Gastrocnemius medialis (tissue), 4 donors: ENCODE measurements at regions not wholly inside any gene's neighbourhood (a gene's known extent, or its start where the extent isn't known, plus 50 kb on each side); places are given as distances from the start of the nearest gene placed in this dataset.
"Not testable (repeated sequence)": the region's sequence is repeated elsewhere in the genome, so short reads cannot be mapped to it uniquely, and the experiment has no call there.

ENCODE experiments used
- ATAC-seq, 2 donors: fragments of 150-250 bp; one replicate each; pipeline ENCODE4 v1.9.1; 2016
- DNase-seq, 2 donors: peaks; one replicate each; pipeline ENCODE4 v3.0.0-alpha.2; 2019
- H3K27ac ChIP-seq, 4 donors: fragments of 200-600 bp; sonication (generic); 1 replicate in 1 of 4; 2 replicates in 3 of 4; pipeline ENCODE4 v1.5.1; 2016 to 2018; ENCODE audit warnings: mild to moderate bottlenecking in 2 of 4, moderate library complexity in 1 of 4
- H3K27me3 ChIP-seq, 3 donors: fragments of 200-600 bp; sonication (generic) in 2 of 3; 1 replicate in 1 of 3; 2 replicates in 2 of 3; pipeline versions ENCODE4 v1.5.1 to v1.6.0; 2016 to 2019; ENCODE audit warnings: mild to moderate bottlenecking in 1 of 3, moderate library complexity in 1 of 3
- H3K36me3 ChIP-seq, 2 donors: fragments of 200-600 bp; sonication (generic) in 1 of 2; one replicate each; pipeline ENCODE4 v1.5.1; 2017 to 2018
- H3K4me1 ChIP-seq, 2 donors: fragments of 200-600 bp; sonication (generic) in 1 of 2; one replicate each; pipeline ENCODE4 v1.5.1; 2016 to 2017; ENCODE audit warnings: mild to moderate bottlenecking in 2 of 2
- H3K4me3 ChIP-seq, 4 donors: fragments of 200-600 bp; sonication (generic) in 3 of 4; 1 replicate in 1 of 4; 2 replicates in 3 of 4; pipeline ENCODE4 v1.5.1; 2016 to 2019; ENCODE audit warnings: mild to moderate bottlenecking in 2 of 4
- H3K9me3 ChIP-seq, 3 donors: fragments of 200-600 bp; sonication (generic) in 2 of 3; 1 replicate in 1 of 3; 2 replicates in 2 of 3; pipeline ENCODE4 v1.5.1; 2016 to 2019
- POLR2A ChIP-seq, 2 donors: fragments of 450-650 bp; IDR thresholded peaks; one replicate each; pipeline ENCODE4 v1.6.1; 2017; ENCODE audit warnings: antibody characterized with exemption in 2 of 2, mild to moderate bottlenecking in 2 of 2, moderate library complexity in 2 of 2
- in situ Hi-C, 4 donors: fragments of 200-750 bp; cut with MboI; loops; one replicate each; pipeline versions ENCODE4 v1.15.0 to v1.8.0; 2017; ENCODE audit warnings: low sequenced_read_pairs in 4 of 4
- intact Hi-C: fragments of 100-400 bp; cut with DNase I; formaldehyde crosslinking; loops from one replicate; pipeline ENCODE4 v1.15.1; 2023; ENCODE audit warnings: low total_unique reads
- TF ChIP-seq, protein P1 (sequence below), 5 experiments: fragments of 450-650 bp in 3 of 5; fragments of 200-600 bp in 2 of 5; sonication (generic) in 2 of 5; IDR thresholded peaks in 4 of 5; conservative IDR thresholded peaks in 1 of 5; 1 replicate in 4 of 5; 2 replicates in 1 of 5; pipeline ENCODE4 v1.5.1; 2016 to 2019; ENCODE audit warnings: antibody characterized with exemption in 5 of 5, mild to moderate bottlenecking in 3 of 5, moderate library complexity in 3 of 5

DNA sequence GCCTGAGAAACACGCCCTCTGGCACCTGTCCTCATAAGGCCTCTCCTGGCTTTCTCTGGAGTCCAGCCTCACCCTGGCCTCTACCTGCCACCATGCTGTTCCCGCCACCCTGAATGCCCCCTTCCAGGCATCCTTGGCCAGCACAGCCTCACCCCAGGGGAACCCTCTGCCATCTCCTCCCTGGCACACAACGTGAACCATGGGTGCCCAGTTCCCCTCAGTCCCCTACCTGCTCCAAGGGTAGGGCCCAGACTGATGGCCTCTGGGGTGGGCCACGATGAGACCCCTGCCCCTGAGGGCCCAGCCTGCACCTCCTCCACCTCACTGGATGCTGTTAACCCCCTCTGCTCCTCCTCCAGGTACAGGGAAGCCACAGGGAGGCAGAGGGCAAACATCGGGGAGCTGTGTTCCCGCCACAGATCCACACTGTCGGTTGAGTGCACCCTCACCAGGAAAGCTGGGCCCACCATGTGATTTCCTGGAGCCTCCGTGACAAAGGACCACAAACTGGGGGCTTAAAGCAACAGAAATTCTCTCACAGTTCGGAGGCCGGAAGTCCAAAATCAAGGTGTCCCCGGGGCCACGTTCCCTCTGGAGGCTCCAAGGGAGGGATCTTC lies 169.6 kb downstream of the BRD1 start:
- H3K27me3 ChIP-seq: peaks cover 0 to 4% (median 0%) of the 10 kb centered on the region in 3 donors
- H3K9me3 ChIP-seq: no peaks in the 10 kb centered on the region
- no peaks in the 10 kb centered on the region for H3K36me3 ChIP-seq
- no peak for ATAC-seq
- intact Hi-C loops (no loop called here), in situ Hi-C loops (no loop called here)
- TF ChIP-seq POLR2A (IDR thresholded peaks at IDR 0.05): peak in 1 of 2 donors; percentile 34
- TF ChIP-seq, protein P1, sequence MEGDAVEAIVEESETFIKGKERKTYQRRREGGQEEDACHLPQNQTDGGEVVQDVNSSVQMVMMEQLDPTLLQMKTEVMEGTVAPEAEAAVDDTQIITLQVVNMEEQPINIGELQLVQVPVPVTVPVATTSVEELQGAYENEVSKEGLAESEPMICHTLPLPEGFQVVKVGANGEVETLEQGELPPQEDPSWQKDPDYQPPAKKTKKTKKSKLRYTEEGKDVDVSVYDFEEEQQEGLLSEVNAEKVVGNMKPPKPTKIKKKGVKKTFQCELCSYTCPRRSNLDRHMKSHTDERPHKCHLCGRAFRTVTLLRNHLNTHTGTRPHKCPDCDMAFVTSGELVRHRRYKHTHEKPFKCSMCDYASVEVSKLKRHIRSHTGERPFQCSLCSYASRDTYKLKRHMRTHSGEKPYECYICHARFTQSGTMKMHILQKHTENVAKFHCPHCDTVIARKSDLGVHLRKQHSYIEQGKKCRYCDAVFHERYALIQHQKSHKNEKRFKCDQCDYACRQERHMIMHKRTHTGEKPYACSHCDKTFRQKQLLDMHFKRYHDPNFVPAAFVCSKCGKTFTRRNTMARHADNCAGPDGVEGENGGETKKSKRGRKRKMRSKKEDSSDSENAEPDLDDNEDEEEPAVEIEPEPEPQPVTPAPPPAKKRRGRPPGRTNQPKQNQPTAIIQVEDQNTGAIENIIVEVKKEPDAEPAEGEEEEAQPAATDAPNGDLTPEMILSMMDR (IDR thresholded peaks at IDR 0.05 in 4 of 5, conservative IDR thresholded peaks at IDR 0.05 in 1 of 5): no peak
- peak overlapping the region in 3 of 4 donors; percentile 13 to 58 (median 24) for H3K4me3 ChIP-seq
- H3K4me1 ChIP-seq: no peaks in the 10 kb centered on the region
- DNase-seq: no peak
- peak overlapping the region; percentile 65 to 85 (median 80) for H3K27ac ChIP-seq

DNA sequence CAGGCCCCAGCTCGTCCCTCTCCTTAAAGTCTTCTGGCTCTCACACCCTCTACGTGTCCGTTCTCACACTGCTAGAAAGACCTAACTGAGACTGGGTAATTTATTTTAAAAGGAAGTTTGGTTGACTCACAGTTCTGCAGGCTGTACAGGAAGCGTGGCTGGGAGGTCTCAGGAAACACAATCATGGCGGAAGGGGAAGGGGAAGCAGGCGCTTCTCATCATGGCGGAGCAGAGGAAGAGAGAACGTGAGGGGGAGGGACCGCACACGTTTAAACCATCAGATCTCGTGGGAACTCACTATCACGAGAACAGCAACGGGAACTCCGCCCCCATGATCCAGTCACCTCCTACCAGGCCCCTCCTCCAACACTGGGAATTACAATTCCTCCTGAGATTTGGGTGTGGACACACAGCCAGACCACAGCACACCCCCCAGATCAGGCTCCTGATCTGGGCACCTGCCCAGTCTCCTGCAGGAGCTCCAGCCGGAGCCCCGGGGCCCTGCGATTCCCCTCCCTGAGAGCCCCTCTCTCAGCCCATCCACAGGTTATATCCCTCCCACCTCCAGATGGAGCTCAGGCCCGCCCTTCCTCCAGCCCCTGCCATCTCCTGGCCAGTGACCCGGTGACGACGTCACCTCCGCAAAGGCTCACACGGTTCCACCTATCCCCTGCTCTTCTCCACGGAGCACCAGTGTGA lies 170.2 kb downstream of the BRD1 start:
- Histone ChIP-seq H3K36me3 (no peaks in the 10 kb centered on the region), H3K27me3 (peaks cover 0 to 4% (median 0%) of the 10 kb centered on the region in 3 donors), H3K4me3 (peak overlapping the region; percentile 47 to 58 (median 48)), H3K27ac (peak overlapping the region; percentile 65 to 85 (median 80)), H3K9me3 (no peaks in the 10 kb centered on the region), H3K4me1 (no peaks in the 10 kb centered on the region)
- in situ Hi-C loops (no loop called here), intact Hi-C loops (no loop called here)
- ATAC-seq: peak; percentile 70 to 80
- peak; percentile 38 to 42 for DNase-seq
- TF ChIP-seq POLR2A (IDR thresholded peaks at IDR 0.05): peak; percentile 9 to 28
- TF ChIP-seq, protein P1 (IDR thresholded peaks at IDR 0.05 in 4 of 5, conservative IDR thresholded peaks at IDR 0.05 in 1 of 5): no peak

DNA sequence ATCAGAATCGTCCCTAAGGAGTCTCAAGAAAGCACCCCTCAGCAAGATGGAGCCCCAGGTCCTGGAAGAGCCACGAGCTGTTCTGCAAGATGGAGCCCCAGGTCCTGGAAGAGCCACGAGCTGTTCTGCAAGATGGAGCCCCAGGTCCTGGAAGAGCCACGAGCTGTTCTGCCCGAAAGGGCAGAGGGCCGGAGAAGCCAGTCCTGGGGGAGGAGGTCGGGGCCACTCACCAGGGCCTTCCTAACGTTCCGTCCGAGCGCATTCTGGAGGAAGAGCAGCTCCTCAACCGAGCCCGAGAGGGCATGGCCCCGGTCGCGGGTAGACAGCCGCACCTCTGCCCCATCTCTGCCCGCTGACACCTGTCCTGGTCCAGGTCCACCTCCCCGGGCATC lies 170.8 kb downstream of the BRD1 start:
- H3K36me3 ChIP-seq, H3K9me3 ChIP-seq, H3K4me1 ChIP-seq, H3K27me3 ChIP-seq, in situ Hi-C loops, DNase-seq, intact Hi-C loops: not testable (repeated sequence)
- peak; percentile 61 to 67 for ATAC-seq
- Histone ChIP-seq H3K4me3 (peak overlapping the region; percentile 47 to 58 (median 48)), H3K27ac (peak overlapping the region; percentile 55 to 77 (median 76))

DNA sequence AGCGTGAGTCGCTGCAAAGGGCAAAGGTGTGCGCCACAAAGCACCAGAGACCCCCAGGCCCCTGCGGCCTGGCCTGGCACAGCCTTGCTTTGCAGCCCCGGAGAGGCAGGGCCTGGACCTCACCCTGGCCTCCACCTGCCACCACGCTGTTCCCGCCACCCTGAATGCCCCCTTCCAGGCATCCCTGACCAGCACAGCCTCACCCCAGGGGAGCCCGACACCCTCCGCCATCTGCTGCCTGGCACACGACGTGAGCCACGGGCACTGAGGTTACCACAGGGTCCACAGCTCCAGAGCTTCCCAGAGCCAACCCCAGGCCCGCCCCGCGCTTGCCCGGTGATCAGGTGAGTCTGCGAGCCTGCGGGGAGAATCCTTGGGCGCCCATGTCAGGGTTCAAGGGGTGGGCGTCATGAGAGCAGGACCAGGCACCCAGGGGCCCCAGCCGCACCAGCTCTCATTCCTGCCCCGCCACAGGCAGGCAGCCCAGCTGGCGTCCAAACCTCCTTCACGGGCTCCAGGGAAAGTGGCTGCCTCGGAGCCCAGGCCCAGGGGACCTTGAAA lies 171.3 kb downstream of the BRD1 start:
- Histone ChIP-seq H3K27me3 (peaks cover 0 to 4% (median 0%) of the 10 kb centered on the region in 3 donors), H3K4me1 (no peaks in the 10 kb centered on the region), H3K27ac (peak overlapping the region; percentile 55 to 77 (median 76)), H3K4me3 (peak overlapping the region; percentile 47 to 58 (median 48)), H3K36me3 (no peaks in the 10 kb centered on the region), H3K9me3 (no peaks in the 10 kb centered on the region)
- in situ Hi-C loops (no loop called here), intact Hi-C loops (no loop called here)
- DNase-seq: no peak
- TF ChIP-seq, protein P1 (IDR thresholded peaks at IDR 0.05 in 4 of 5, conservative IDR thresholded peaks at IDR 0.05 in 1 of 5): no peak
- no peak for TF ChIP-seq POLR2A (IDR thresholded peaks at IDR 0.05)
- ATAC-seq: no peak

DNA sequence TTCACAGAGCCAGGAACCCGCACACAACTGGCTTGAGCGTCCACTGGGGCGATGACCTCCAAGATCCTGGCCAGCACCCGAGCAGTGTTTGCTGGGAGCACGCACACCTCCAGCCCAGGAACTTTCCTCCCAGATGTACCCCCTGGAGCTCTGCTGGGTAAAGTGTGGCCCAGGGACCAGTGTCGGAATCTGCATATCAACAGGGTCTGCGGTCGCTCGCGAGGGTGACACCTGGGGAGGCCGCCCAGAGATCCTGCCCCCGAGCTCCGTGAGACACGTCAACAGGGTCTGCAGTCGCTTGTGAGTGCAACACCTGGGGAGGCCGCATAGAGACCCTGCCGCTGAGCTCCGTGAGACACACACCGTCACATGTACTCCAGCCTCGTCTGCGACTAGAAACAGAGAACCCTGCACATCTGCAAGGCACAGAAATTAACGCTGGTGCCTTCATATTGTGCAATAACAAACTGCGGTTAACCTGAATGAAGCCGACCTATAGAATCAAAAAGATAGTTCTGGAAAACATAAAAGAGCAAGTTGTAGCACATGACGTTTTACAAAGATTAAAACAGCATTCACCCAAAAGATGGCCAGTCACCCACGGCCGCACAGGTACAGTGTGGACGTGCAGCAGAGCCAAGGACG lies 172.4 kb downstream of the BRD1 start:
- TF ChIP-seq, protein P1 (IDR thresholded peaks at IDR 0.05 in 4 of 5, conservative IDR thresholded peaks at IDR 0.05 in 1 of 5): no peak
- TF ChIP-seq POLR2A (IDR thresholded peaks at IDR 0.05): no peak
- peaks cover 0 to 2% (median 0%) of the 10 kb centered on the region in 3 donors for H3K27me3 ChIP-seq
- no peaks in the 10 kb centered on the region for H3K9me3 ChIP-seq
- H3K36me3 ChIP-seq: no peaks in the 10 kb centered on the region
- H3K4me3 ChIP-seq: no peak overlapping the region
- DNase-seq: no peak
- no peak for ATAC-seq
- in situ Hi-C loops (no loop called here), intact Hi-C loops (no loop called here)
- H3K4me1 ChIP-seq: no peaks in the 10 kb centered on the region
- peak overlapping the region in 2 of 4 donors; percentile 75 to 77 for H3K27ac ChIP-seq
